Tibial nerve (tissue), 4 donors: ENCODE measurements at regions not wholly inside any gene's neighbourhood (a gene's known extent, or its start where the extent isn't known, plus 50 kb on each side); places are given as distances from the start of the nearest gene placed in this dataset.

ENCODE experiments used
- DNase-seq, 2 donors: peaks; one replicate each; pipeline ENCODE4 v3.0.0-alpha.2; 2019; ENCODE audit warnings: low spot score in 2 of 2
- H3K27ac ChIP-seq, 4 donors: fragments of 200-600 bp; sonication (generic) in 3 of 4; one replicate each; pipeline ENCODE4 v1.5.1; 2017 to 2019; ENCODE audit warnings: mild to moderate bottlenecking in 1 of 4
- H3K27me3 ChIP-seq, 2 donors: fragments of 200-600 bp; sonication (generic) in 1 of 2; one replicate each; pipeline versions ENCODE4 v1.5.1 to v1.6.0; 2017 to 2019
- H3K36me3 ChIP-seq, 3 donors: fragments of 200-600 bp; sonication (generic); one replicate each; pipeline ENCODE4 v1.5.1; 2018 to 2019
- H3K4me1 ChIP-seq, 4 donors: fragments of 200-600 bp; sonication (generic) in 3 of 4; one replicate each; pipeline ENCODE4 v1.5.1; 2017 to 2019
- H3K4me3 ChIP-seq, 4 donors: fragments of 200-600 bp; sonication (generic) in 3 of 4; one replicate each; pipeline ENCODE4 v1.5.1; 2017 to 2019; ENCODE audit warnings: mild to moderate bottlenecking in 1 of 4, moderate library complexity in 1 of 4
- H3K9me3 ChIP-seq, 4 donors: fragments of 200-600 bp; sonication (generic) in 3 of 4; one replicate each; pipeline ENCODE4 v1.5.1; 2017 to 2019
- EP300 ChIP-seq, 2 donors: sonication (generic); formaldehyde crosslinking; IDR thresholded peaks; one replicate each; pipeline ENCODE4 v1.6.1; 2017; ENCODE audit warnings: antibody characterized with exemption in 2 of 2, mild to moderate bottlenecking in 1 of 2
- POLR2A ChIP-seq, 2 donors: fragments of 450-650 bp; IDR thresholded peaks; one replicate each; pipeline ENCODE4 v1.6.1; 2017; ENCODE audit warnings: antibody characterized with exemption in 2 of 2, mild to moderate bottlenecking in 2 of 2, moderate library complexity in 2 of 2
- WGBS, 2 donors: methylation state at CpG; one replicate each; pipeline ENCODE4 v1.1.5; 2018; 5-methylcytosine and 5-hydroxymethylcytosine counted together
- TF ChIP-seq, protein P1 (sequence below), 5 experiments: fragments of 200-600 bp in 3 of 5; fragments of 450-650 bp in 2 of 5; sonication (generic) in 3 of 5; IDR thresholded peaks; one replicate each; pipeline ENCODE4 v1.5.1; 2016 to 2019; ENCODE audit warnings: antibody characterized with exemption in 5 of 5, mild to moderate bottlenecking in 3 of 5, moderate library complexity in 2 of 5

DNA sequence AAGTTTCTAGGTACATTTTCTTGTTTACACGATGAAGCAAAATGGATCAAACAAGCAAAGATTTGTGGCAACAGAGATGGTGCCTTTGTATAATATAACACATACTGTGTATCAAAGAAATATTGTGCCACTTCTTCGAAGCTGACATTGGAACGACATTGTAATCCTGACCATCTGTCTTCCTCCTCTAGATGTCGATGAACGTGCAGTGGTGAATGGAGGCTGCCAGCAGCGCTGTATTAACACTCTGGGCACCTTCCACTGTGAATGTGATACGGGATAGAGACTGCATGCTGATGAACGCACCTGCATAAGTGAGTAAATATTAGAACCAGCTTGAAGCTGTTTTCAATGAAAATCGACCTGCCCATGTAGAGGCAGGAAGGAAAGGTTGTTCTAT is 613.3 kb upstream of the GOLIM4 start:
- no peaks in the 10 kb centered on the region for H3K27me3 ChIP-seq
- no peaks in the 10 kb centered on the region for H3K9me3 ChIP-seq
- no peaks in the 10 kb centered on the region for H3K4me1 ChIP-seq
- no peak for DNase-seq
- 68 to 77% methylated on average over 9 of the region's 9 CpGs for WGBS, 2 donors
- H3K36me3 ChIP-seq = no peaks in the 10 kb centered on the region
- H3K4me3 ChIP-seq = no peak overlapping the region
- H3K27ac ChIP-seq = no peak overlapping the region
- TF ChIP-seq EP300 (IDR thresholded peaks at IDR 0.05) (no peak), POLR2A (IDR thresholded peaks at IDR 0.05) (no peak)
- TF ChIP-seq, protein P1, sequence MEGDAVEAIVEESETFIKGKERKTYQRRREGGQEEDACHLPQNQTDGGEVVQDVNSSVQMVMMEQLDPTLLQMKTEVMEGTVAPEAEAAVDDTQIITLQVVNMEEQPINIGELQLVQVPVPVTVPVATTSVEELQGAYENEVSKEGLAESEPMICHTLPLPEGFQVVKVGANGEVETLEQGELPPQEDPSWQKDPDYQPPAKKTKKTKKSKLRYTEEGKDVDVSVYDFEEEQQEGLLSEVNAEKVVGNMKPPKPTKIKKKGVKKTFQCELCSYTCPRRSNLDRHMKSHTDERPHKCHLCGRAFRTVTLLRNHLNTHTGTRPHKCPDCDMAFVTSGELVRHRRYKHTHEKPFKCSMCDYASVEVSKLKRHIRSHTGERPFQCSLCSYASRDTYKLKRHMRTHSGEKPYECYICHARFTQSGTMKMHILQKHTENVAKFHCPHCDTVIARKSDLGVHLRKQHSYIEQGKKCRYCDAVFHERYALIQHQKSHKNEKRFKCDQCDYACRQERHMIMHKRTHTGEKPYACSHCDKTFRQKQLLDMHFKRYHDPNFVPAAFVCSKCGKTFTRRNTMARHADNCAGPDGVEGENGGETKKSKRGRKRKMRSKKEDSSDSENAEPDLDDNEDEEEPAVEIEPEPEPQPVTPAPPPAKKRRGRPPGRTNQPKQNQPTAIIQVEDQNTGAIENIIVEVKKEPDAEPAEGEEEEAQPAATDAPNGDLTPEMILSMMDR (IDR thresholded peaks at IDR 0.05) = no peak

DNA sequence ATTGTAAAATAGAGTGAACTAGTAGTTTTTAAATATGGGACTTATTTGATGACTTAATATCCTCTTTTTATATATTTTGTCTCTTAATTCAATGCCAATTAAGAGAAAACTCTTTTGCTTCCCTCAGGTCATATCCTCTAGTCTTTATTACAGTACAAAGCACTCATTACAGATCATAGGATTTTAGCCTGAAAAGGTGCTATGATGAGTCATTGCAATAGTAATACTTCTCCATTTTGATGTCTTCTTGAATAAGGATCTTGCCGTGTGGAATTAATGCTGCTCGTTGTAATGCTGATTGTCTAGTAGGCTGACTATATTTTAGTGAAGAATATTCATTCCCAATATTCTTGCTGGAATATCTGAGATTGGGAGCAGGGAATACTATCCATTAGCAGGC is 612.2 kb upstream of the GOLIM4 start:
- Histone ChIP-seq H3K4me1 (no peaks in the 10 kb centered on the region), H3K9me3 (no peaks in the 10 kb centered on the region), H3K36me3 (no peaks in the 10 kb centered on the region), H3K4me3 (no peak overlapping the region), H3K27ac (no peak overlapping the region), H3K27me3 (no peaks in the 10 kb centered on the region)
- no peak for DNase-seq
- TF ChIP-seq, protein P1 (IDR thresholded peaks at IDR 0.05) = no peak
- TF ChIP-seq POLR2A (IDR thresholded peaks at IDR 0.05) (no peak), EP300 (IDR thresholded peaks at IDR 0.05) (no peak)
- WGBS, 2 donors = 88 to 89% methylated on average over 2 of the region's 2 CpGs

DNA sequence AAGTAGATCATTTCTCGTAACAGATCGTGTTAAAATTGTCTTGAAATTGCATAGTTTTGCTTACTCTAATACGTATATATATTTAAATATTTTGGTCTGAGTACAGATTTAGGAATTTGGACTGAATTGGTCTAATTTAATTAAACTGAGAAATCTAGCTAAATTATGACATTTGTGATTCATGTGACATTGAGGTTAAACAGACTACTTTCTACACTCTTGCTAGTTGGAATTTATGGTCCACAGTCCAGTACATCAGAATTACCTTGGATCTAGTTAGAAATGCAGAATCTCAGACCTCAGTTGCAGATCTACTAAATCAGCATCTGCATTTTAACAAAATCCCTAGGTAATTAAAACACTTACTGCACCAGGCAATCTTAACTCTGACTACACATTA is 609.7 kb upstream of the GOLIM4 start:
- no peak for DNase-seq
- no peaks in the 10 kb centered on the region for H3K36me3 ChIP-seq
- no peak overlapping the region for H3K27ac ChIP-seq
- no peaks in the 10 kb centered on the region for H3K27me3 ChIP-seq
- 84 to 97% methylated on average over 3 of the region's 3 CpGs for WGBS, 2 donors
- no peak overlapping the region for H3K4me3 ChIP-seq
- H3K4me1 ChIP-seq = no peaks in the 10 kb centered on the region
- no peak for TF ChIP-seq EP300 (IDR thresholded peaks at IDR 0.05)
- TF ChIP-seq POLR2A (IDR thresholded peaks at IDR 0.05) = no peak
- TF ChIP-seq, protein P1 (IDR thresholded peaks at IDR 0.05) = no peak
- H3K9me3 ChIP-seq = peaks cover 0 to 3% (median 0%) of the 10 kb centered on the region in 4 donors

DNA sequence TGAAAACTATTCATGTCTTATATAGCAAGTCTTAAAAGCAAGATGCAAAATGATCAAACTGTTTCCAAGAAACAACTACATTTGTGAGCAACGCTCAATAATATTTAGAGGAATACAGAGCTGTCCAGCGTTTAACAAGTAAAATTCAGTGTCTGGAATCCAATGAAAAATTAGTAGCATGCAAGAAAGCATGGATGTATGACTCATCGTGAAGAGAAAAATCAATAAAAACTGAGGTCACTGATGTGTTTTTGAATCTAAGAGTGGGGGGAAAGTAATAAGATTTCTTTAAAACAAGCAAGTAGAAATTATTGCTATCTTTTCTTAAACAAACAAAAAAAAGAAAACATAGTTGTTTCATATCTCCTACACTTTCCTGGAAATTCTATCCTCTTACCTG is 600.3 kb upstream of the GOLIM4 start:
- 44 to 56% methylated on average over 3 of the region's 3 CpGs for WGBS, 2 donors
- H3K4me3 ChIP-seq = no peak overlapping the region

DNA sequence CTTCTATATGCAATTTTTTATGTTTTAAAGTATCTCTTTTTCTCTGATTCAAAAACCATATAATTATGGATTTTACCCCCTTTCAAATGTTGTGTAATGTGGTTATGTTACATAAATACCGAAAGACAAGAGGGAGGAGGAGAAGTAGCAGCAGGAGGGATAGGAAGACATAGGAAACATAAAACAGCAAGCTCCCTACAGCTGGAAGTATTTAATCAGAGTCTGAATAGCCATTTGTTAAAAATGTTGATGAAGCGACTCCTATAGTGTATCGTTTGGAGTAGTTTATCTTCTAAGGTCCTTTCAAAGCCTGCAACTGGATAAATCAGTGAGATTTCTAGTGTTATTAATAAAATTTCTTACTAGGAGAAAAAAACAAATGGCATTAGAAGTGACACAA is 598.1 kb upstream of the GOLIM4 start:
- 32 to 42% methylated on average over 3 of the region's 3 CpGs for WGBS, 2 donors
- Histone ChIP-seq H3K27ac (no peak overlapping the region), H3K9me3 (no peaks in the 10 kb centered on the region), H3K27me3 (no peaks in the 10 kb centered on the region), H3K4me3 (no peak overlapping the region), H3K36me3 (no peaks in the 10 kb centered on the region), H3K4me1 (no peaks in the 10 kb centered on the region)
- TF ChIP-seq, protein P1 (IDR thresholded peaks at IDR 0.05) = no peak
- no peak for TF ChIP-seq EP300 (IDR thresholded peaks at IDR 0.05)
- TF ChIP-seq POLR2A (IDR thresholded peaks at IDR 0.05) = no peak
- no peak for DNase-seq

More for the DNA sequence above, 600.3 kb upstream of the GOLIM4 start:
- H3K27me3 ChIP-seq = no peaks in the 10 kb centered on the region
- H3K9me3 ChIP-seq = peaks cover 0 to 6% (median 0%) of the 10 kb centered on the region in 4 donors
- no peaks in the 10 kb centered on the region for H3K4me1 ChIP-seq
- DNase-seq = no peak
- H3K36me3 ChIP-seq = no peaks in the 10 kb centered on the region
- H3K27ac ChIP-seq = no peak overlapping the region
- TF ChIP-seq, protein P1 (IDR thresholded peaks at IDR 0.05) = no peak
- TF ChIP-seq POLR2A (IDR thresholded peaks at IDR 0.05) = no peak
